Progenitor cell of endocrine pancreas (in vitro differentiated cells): ENCODE measurements at regions not wholly inside any gene's neighbourhood (a gene's known extent, or its start where the extent isn't known, plus 50 kb on each side); places are given as distances from the start of the nearest gene placed in this dataset.
"Not testable (repeated sequence)": the region's sequence is repeated elsewhere in the genome, so short reads cannot be mapped to it uniquely, and the experiment has no call there.

ENCODE experiments used
- DNase-seq: peaks from one replicate; pipeline ENCODE4 v3.0.0; 2021; ENCODE audit warnings: low spot score; ENCODE audit not compliant: unreplicated experiment
- H3K27ac Mint-ChIP-seq: 2 replicates; pipeline ENCODE4 v1.8.0; 2021; ENCODE audit warnings: mild to moderate bottlenecking, moderate library complexity, mixed read lengths
- H3K27me3 Mint-ChIP-seq: 2 replicates; pipeline ENCODE4 v1.8.0; 2021; ENCODE audit warnings: mixed read lengths
- H3K36me3 Mint-ChIP-seq: 2 replicates; pipeline ENCODE4 v1.8.0; 2022; ENCODE audit warnings: mixed read lengths; ENCODE audit not compliant: insufficient read depth
- H3K4me1 Mint-ChIP-seq: 2 replicates; pipeline ENCODE4 v1.8.0; 2021; ENCODE audit warnings: low read depth, mixed read lengths
- H3K4me3 Mint-ChIP-seq: 2 replicates; pipeline ENCODE4 v1.8.0; 2021; ENCODE audit warnings: low read depth, mild to moderate bottlenecking, moderate library complexity, mixed read lengths
- H3K9me3 Mint-ChIP-seq: 2 replicates; pipeline ENCODE4 v1.8.0; 2021; ENCODE audit warnings: low read depth, mixed read lengths
- TF ChIP-seq, protein P1 (sequence below): fragments of 200-600 bp; sonication (generic); IDR thresholded peaks from one replicate; pipeline ENCODE4 v1.5.0; 2021; ENCODE audit warnings: antibody characterized with exemption, mild to moderate bottlenecking; ENCODE audit not compliant: unreplicated experiment

DNA sequence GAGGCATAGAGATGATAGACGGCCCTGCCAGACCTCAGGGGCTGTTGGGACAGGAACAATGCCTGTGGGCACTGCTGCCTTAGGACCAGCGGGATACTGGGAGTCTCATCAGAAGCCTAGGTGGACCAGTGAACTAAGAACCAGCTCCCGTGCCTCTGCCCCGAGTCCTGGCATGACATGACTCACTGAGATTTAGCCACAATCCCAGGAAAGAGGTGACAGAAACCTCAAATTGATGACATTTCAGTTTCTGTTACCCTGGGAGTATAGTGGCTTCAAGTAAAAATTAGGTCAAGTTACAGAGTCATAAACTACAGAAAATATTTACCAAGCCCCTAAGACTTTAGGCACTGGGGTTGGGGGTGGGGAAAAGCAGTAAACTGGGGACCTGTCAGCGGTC is 74.6 kb upstream of the GADD45A start:
- no peaks in the 10 kb centered on the region for H3K4me1 Mint-ChIP-seq
- no peaks in the 10 kb centered on the region for H3K36me3 Mint-ChIP-seq
- H3K27ac Mint-ChIP-seq = no peak overlapping the region
- TF ChIP-seq, protein P1, sequence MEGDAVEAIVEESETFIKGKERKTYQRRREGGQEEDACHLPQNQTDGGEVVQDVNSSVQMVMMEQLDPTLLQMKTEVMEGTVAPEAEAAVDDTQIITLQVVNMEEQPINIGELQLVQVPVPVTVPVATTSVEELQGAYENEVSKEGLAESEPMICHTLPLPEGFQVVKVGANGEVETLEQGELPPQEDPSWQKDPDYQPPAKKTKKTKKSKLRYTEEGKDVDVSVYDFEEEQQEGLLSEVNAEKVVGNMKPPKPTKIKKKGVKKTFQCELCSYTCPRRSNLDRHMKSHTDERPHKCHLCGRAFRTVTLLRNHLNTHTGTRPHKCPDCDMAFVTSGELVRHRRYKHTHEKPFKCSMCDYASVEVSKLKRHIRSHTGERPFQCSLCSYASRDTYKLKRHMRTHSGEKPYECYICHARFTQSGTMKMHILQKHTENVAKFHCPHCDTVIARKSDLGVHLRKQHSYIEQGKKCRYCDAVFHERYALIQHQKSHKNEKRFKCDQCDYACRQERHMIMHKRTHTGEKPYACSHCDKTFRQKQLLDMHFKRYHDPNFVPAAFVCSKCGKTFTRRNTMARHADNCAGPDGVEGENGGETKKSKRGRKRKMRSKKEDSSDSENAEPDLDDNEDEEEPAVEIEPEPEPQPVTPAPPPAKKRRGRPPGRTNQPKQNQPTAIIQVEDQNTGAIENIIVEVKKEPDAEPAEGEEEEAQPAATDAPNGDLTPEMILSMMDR = no peak
- no peak overlapping the region for H3K4me3 Mint-ChIP-seq
- H3K27me3 Mint-ChIP-seq = peaks cover 6% of the 10 kb centered on the region
- DNase-seq = no peak
- H3K9me3 Mint-ChIP-seq = peaks cover 3% of the 10 kb centered on the region

DNA sequence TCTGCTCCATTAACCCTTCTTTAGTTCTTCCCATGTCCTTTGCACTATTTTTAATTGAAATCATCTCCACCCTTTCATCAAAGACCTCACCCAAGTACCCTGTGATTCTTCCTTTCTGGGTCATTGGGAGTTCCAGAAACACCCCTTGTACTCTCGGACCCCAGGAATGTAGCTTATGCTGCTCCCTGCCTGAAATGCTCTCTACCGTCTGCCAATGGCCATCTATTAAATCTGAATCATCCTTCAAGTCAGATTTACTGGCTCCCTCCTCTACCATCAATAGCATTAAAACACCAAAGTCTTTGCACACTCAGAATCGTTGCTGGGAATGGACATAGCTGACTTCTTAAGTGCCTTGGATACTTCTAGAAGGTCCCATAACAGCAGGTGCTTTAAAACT is 73.2 kb upstream of the GADD45A start:
- no peak for DNase-seq
- no peaks in the 10 kb centered on the region for H3K36me3 Mint-ChIP-seq
- H3K9me3 Mint-ChIP-seq = peaks cover 3% of the 10 kb centered on the region
- no peaks in the 10 kb centered on the region for H3K4me1 Mint-ChIP-seq
- H3K27ac Mint-ChIP-seq = no peak overlapping the region
- TF ChIP-seq, protein P1 = no peak
- no peak overlapping the region for H3K4me3 Mint-ChIP-seq
- H3K27me3 Mint-ChIP-seq = peaks cover 4% of the 10 kb centered on the region

DNA sequence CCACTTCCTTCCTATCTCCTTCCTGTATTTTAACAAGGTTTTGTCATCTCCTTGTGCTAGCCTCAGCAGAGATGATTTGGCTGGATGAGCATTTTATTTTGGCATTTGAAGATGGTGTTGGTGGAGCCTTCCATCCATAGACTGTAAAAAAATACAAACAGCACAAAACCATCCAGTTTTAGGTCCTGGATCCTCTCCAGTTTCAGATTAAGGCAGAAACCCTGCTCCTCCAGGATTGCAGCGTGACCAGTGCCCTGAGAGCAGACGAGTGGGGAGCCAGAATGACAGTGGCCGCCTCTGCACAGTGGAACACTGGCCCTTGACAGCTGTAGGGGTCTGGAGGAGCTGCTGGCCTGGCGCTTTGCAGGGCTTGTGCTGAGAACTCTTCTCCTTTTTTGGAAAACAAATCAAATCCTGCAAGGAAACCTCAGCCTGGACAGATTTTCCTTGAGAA is 72.2 kb upstream of the GADD45A start:
- Mint-ChIP-seq H3K27ac (no peak overlapping the region), H3K9me3 (peaks cover 3% of the 10 kb centered on the region), H3K4me3 (no peak overlapping the region), H3K27me3 (peaks cover 4% of the 10 kb centered on the region), H3K36me3 (no peaks in the 10 kb centered on the region), H3K4me1 (no peaks in the 10 kb centered on the region)
- no peak for DNase-seq
- TF ChIP-seq, protein P1 = no peak

DNA sequence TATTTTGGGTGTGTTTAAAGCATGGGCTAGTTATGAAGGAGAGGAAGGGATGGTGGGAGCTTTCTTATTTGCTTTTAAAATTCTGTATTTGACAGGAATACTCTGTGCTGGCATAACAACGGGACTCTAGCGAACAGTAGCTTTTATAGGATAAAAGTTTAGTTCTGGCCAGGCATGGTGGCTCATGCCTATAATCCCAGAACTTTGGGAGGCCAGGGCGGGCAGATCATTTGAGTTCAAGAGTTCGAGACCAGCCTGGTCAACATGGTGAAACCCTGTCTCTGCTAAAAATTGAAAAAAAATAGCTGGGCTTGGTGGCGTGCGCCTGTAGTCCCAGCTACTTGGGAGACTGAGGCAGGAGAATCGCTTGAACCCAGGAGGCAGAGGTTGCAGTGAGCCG is 71.5 kb upstream of the GADD45A start:
- not testable (repeated sequence) for H3K9me3 Mint-ChIP-seq, H3K27me3 Mint-ChIP-seq, H3K27ac Mint-ChIP-seq, H3K4me1 Mint-ChIP-seq, DNase-seq, H3K4me3 Mint-ChIP-seq, H3K36me3 Mint-ChIP-seq

DNA sequence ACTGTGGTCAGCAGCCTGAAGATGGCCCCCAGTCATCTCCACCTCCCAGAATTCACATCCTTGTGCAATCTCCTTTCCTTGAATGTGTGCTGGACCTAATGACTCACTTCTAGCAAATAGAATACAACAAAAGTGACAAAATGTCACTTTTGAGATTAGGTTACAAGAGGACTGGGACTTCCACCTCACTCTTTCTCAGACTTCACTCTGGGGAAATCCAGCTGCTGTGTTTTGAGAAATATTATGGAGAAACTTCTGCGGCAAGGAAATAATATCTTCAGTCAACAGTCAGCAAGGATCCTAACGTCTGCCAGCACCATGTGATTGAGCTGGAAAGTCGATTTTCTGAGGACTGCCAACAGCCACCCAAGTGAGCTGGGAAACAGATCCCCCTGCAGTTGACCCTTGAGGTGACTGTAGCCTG is 70.5 kb upstream of the GADD45A start:
- TF ChIP-seq, protein P1 = no peak

DNA sequence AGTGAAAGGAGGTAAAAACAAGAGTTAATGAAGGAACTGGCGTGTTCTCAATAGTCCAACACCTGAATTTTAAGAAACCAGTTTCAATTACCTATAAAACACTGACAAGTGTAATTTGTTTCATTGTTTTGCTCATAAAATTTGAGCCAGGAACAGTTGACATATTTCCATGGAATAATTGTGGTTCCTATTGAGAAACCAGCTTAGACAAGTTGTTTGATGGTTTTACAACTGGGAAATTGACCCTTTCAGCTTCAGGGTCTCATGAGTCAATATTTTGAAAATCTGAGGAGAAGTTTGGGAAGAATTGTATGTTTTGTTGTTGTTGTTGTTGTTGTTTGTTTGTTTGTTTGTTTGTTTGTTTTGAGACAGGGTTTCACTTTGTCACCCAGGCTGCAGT is 69.1 kb upstream of the GADD45A start:
- peaks cover 4% of the 10 kb centered on the region for H3K27me3 Mint-ChIP-seq
- no peak for DNase-seq
- H3K27ac Mint-ChIP-seq = no peak overlapping the region
- TF ChIP-seq, protein P1 = no peak
- no peaks in the 10 kb centered on the region for H3K36me3 Mint-ChIP-seq
- no peak overlapping the region for H3K4me3 Mint-ChIP-seq
- H3K9me3 Mint-ChIP-seq = peaks cover 3% of the 10 kb centered on the region
- no peaks in the 10 kb centered on the region for H3K4me1 Mint-ChIP-seq

More for the DNA sequence above, 70.5 kb upstream of the GADD45A start:
- DNase-seq = no peak
- Mint-ChIP-seq H3K27ac (no peak overlapping the region), H3K4me1 (no peaks in the 10 kb centered on the region), H3K4me3 (no peak overlapping the region), H3K9me3 (peaks cover 3% of the 10 kb centered on the region), H3K36me3 (no peaks in the 10 kb centered on the region), H3K27me3 (peaks cover 4% of the 10 kb centered on the region)
